DOHH2 (cell line): ENCODE measurements at regions not wholly inside any gene's neighbourhood (a gene's known extent, or its start where the extent isn't known, plus 50 kb on each side); places are given as distances from the start of the nearest gene placed in this dataset.
A peak's percentile ranks its signal among the peaks of the same experiment; 100 is the strongest.

Experiments
- H3F3A ChIP-seq: fragments of 200-600 bp; sonication (generic), shearing (Covaris generic); 2 replicates; pipeline ENCODE4 v1.6.0; 2016; ENCODE audit warnings: antibody characterized with exemption, mild to moderate bottlenecking; ENCODE audit not compliant: control insufficient read depth, insufficient read depth
- H3K27ac ChIP-seq: fragments of 200-600 bp; sonication (generic); 2 replicates; pipeline ENCODE4 v1.5.1; 2014; ENCODE audit warnings: low read depth, mild to moderate bottlenecking, low read length, moderate library complexity
- H3K27me3 ChIP-seq: fragments of 200-600 bp; sonication (generic); 2 replicates; pipeline ENCODE4 v1.6.1; 2014; ENCODE audit warnings: mild to moderate bottlenecking, low read length, mixed read lengths; ENCODE audit not compliant: control insufficient read depth
- H3K36me3 ChIP-seq: fragments of 200-600 bp; sonication (generic); 2 replicates; pipeline ENCODE4 v1.6.1; 2014; ENCODE audit warnings: mild to moderate bottlenecking, low read length, moderate library complexity, mixed read lengths; ENCODE audit not compliant: control insufficient read depth
- H3K4me1 ChIP-seq: fragments of 200-600 bp; sonication (generic); 2 replicates; pipeline ENCODE4 v1.6.1; 2014; ENCODE audit warnings: mild to moderate bottlenecking, low read length, mixed read lengths; ENCODE audit not compliant: control insufficient read depth
- H3K4me2 ChIP-seq: fragments of 200-600 bp; sonication (generic); 2 replicates; pipeline ENCODE4 v1.6.0; 2014; ENCODE audit warnings: mild to moderate bottlenecking, low read length, moderate library complexity
- H3K4me3 ChIP-seq: fragments of 200-600 bp; sonication (generic); 2 replicates; pipeline ENCODE4 v1.5.1; 2014; ENCODE audit warnings: mild to moderate bottlenecking, low read length, mixed read lengths
- H3K79me2 ChIP-seq: fragments of 200-600 bp; sonication (generic); 2 replicates; pipeline ENCODE4 v1.6.1; 2014; ENCODE audit warnings: mild to moderate bottlenecking, low read length, mixed read lengths; ENCODE audit not compliant: control insufficient read depth
- H3K9me2 ChIP-seq: fragments of 200-600 bp; sonication (generic); replicated peaks from 2 replicates; pipeline ENCODE4 v1.6.1; 2014; ENCODE audit warnings: mild to moderate bottlenecking, low read length, mixed read lengths; ENCODE audit not compliant: control insufficient read depth
- H3K9me3 ChIP-seq: fragments of 200-600 bp; sonication (generic); 2 replicates; pipeline ENCODE4 v1.6.1; 2014; ENCODE audit warnings: antibody characterized with exemption, low read length, mixed read lengths; ENCODE audit not compliant: control insufficient read depth, insufficient read depth
- H4K20me1 ChIP-seq: fragments of 200-600 bp; sonication (generic); 2 replicates; pipeline ENCODE4 v1.6.0; 2014; ENCODE audit warnings: low read depth, mild to moderate bottlenecking, antibody characterized with exemption, low read length, moderate library complexity; ENCODE audit not compliant: control insufficient read depth, insufficient read depth
- EZH2phosphoT487 ChIP-seq: fragments of 200-600 bp; sonication (generic); IDR thresholded peaks from 2 replicates; pipeline ENCODE4 v1.6.1; 2017; ENCODE audit warnings: borderline replicate concordance, mild to moderate bottlenecking, antibody characterized with exemption, low read length, moderate library complexity, mixed read lengths
- TF ChIP-seq, protein P1 (sequence below): fragments of 200-600 bp; sonication (generic); IDR thresholded peaks from one replicate; pipeline ENCODE4 v1.5.1; 2014; ENCODE audit warnings: antibody characterized with exemption, mild to moderate bottlenecking, low read depth, low read length; ENCODE audit not compliant: poor library complexity, severe bottlenecking

GRCh38 chr1:201703621-201704438 is 125.1 kb upstream of the IPO9 start:
- TF ChIP-seq, protein P1, sequence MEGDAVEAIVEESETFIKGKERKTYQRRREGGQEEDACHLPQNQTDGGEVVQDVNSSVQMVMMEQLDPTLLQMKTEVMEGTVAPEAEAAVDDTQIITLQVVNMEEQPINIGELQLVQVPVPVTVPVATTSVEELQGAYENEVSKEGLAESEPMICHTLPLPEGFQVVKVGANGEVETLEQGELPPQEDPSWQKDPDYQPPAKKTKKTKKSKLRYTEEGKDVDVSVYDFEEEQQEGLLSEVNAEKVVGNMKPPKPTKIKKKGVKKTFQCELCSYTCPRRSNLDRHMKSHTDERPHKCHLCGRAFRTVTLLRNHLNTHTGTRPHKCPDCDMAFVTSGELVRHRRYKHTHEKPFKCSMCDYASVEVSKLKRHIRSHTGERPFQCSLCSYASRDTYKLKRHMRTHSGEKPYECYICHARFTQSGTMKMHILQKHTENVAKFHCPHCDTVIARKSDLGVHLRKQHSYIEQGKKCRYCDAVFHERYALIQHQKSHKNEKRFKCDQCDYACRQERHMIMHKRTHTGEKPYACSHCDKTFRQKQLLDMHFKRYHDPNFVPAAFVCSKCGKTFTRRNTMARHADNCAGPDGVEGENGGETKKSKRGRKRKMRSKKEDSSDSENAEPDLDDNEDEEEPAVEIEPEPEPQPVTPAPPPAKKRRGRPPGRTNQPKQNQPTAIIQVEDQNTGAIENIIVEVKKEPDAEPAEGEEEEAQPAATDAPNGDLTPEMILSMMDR = peak; percentile 95
- no peak for TF ChIP-seq EZH2phosphoT487
- Histone ChIP-seq H3F3A (no peaks in the 10 kb centered on the region), H3K4me2 (no peak overlapping the region)

DNA sequence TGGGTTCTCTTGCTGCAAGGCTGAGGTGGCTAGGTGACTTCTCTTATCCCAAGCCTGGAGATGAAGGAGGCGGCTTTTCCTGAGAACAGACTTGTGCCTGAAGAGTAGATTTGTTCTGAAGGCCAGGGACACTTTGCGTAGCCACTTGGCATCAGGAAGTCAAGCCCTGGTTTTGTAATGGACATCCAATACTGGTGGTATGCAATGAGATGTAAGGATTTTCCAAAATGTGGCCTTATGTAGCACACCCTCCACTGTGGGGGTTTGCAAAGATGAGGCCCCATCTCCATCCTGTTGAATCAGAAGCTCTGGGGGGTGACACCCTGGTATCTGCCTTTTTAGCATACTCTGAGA is 124.5 kb upstream of the IPO9 start:
- H3K79me2 ChIP-seq = no peaks in the 10 kb centered on the region
- no peaks in the 10 kb centered on the region for H3F3A ChIP-seq
- H4K20me1 ChIP-seq = no peaks in the 10 kb centered on the region
- H3K36me3 ChIP-seq = no peaks in the 10 kb centered on the region
- no peak for TF ChIP-seq EZH2phosphoT487
- TF ChIP-seq, protein P1 = no peak
- no peak overlapping the region for H3K4me2 ChIP-seq
- no peak overlapping the region for H3K27ac ChIP-seq
- H3K27me3 ChIP-seq = no peaks in the 10 kb centered on the region
- H3K9me3 ChIP-seq = no peaks in the 10 kb centered on the region
- no peak overlapping the region for H3K4me3 ChIP-seq
- H3K4me1 ChIP-seq = no peaks in the 10 kb centered on the region
- no peaks in the 10 kb centered on the region for H3K9me2 ChIP-seq

More at GRCh38 chr1:201703621-201704438, 125.1 kb upstream of the IPO9 start:
- H3K4me1 ChIP-seq = no peaks in the 10 kb centered on the region
- no peak overlapping the region for H3K27ac ChIP-seq
- no peaks in the 10 kb centered on the region for H3K79me2 ChIP-seq
- H3K27me3 ChIP-seq = no peaks in the 10 kb centered on the region
- H3K9me2 ChIP-seq = no peaks in the 10 kb centered on the region
- no peak overlapping the region for H3K4me3 ChIP-seq
- no peaks in the 10 kb centered on the region for H3K36me3 ChIP-seq
- no peaks in the 10 kb centered on the region for H3K9me3 ChIP-seq
- no peaks in the 10 kb centered on the region for H4K20me1 ChIP-seq

- no peaks in the 10 kb centered on the region for H3K9me3 ChIP-seq
- H3K9me2 ChIP-seq = no peaks in the 10 kb centered on the region
- no peaks in the 10 kb centered on the region for H3K4me1 ChIP-seq
- H3K27me3 ChIP-seq = no peaks in the 10 kb centered on the region
- no peaks in the 10 kb centered on the region for H3K36me3 ChIP-seq
- no peaks in the 10 kb centered on the region for H3F3A ChIP-seq
- H3K4me2 ChIP-seq = no peak overlapping the region
- no peak overlapping the region for H3K4me3 ChIP-seq
- no peak overlapping the region for H3K27ac ChIP-seq
- no peak for TF ChIP-seq EZH2phosphoT487
- TF ChIP-seq, protein P1 = no peak
- H4K20me1 ChIP-seq = no peaks in the 10 kb centered on the region
- no peaks in the 10 kb centered on the region for H3K79me2 ChIP-seq
Observed at GRCh38 chr1:201705389-201705788, 123.6 kb upstream of the IPO9 start.
